ENCODE measurements at regions not wholly inside any gene's neighbourhood (a gene's known extent, or its start where the extent isn't known, plus 50 kb on each side); places are given as distances from the start of the nearest gene placed in this dataset.

DNA sequence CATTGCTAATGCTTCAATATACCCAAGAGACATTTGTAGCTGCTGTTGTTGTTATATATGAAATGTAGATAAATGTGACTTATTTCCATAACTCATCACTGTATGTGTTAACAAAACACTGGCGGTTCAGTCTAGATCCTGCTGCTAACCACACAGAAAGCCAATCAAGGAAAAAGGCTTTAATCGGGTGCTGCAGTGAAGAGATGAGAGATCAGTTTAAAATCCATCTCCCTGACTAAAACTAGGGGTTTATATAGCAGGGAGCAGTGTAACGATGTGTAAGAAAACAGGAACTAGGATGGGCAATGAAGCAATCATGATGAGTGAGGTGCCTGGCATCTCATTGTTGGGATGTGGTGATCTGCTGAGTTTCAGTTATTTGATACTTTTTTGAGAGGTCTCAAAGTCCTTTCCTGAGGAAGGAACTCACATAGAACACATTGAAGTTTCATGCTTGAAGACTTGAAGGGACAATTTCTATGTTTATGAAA is 677.7 kb upstream of the CDH7 start:
- H3K36me3 ChIP-seq (ENCODE audit: control insufficient read depth, insufficient read depth, low read length), result no peaks in the 10 kb centered on the region
- DNase-seq (no peak), ATAC-seq (no peak)
- no peaks in the 10 kb centered on the region for H3K4me1 ChIP-seq (ENCODE audit: control insufficient read depth, insufficient read depth, low read length)
- intact Hi-C loops (cut with micrococcal nuclease), result no loop called here
- Mint-ChIP-seq H3K27me3 (ENCODE audit: low read depth in 2 of 2) (no peaks in the 10 kb centered on the region), H3K9me3 (peaks cover 11 to 22% of the 10 kb centered on the region in 2 donors), H3K36me3 (no peaks in the 10 kb centered on the region), H3K4me3 (no peak overlapping the region), H3K4me1 (no peaks in the 10 kb centered on the region), H3K27ac (no peak overlapping the region)
- H3K9me3 ChIP-seq (ENCODE audit: control insufficient read depth, insufficient read depth, low read length), result peaks cover 3% of the 10 kb centered on the region
- no peak overlapping the region for H3K4me3 ChIP-seq (ENCODE audit: low read length)
- H3K27me3 ChIP-seq (ENCODE audit: control insufficient read depth, insufficient read depth, low read length), result no peaks in the 10 kb centered on the region
- TF ChIP-seq, protein P1, sequence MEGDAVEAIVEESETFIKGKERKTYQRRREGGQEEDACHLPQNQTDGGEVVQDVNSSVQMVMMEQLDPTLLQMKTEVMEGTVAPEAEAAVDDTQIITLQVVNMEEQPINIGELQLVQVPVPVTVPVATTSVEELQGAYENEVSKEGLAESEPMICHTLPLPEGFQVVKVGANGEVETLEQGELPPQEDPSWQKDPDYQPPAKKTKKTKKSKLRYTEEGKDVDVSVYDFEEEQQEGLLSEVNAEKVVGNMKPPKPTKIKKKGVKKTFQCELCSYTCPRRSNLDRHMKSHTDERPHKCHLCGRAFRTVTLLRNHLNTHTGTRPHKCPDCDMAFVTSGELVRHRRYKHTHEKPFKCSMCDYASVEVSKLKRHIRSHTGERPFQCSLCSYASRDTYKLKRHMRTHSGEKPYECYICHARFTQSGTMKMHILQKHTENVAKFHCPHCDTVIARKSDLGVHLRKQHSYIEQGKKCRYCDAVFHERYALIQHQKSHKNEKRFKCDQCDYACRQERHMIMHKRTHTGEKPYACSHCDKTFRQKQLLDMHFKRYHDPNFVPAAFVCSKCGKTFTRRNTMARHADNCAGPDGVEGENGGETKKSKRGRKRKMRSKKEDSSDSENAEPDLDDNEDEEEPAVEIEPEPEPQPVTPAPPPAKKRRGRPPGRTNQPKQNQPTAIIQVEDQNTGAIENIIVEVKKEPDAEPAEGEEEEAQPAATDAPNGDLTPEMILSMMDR (IDR thresholded peaks at IDR 0.05), result no peak
- no peak overlapping the region for H3K27ac ChIP-seq (ENCODE audit: low read length)
- WGBS (ENCODE audit: insufficient coverage), result 86% methylated on average over 2 of the region's 3 CpGs

DNA sequence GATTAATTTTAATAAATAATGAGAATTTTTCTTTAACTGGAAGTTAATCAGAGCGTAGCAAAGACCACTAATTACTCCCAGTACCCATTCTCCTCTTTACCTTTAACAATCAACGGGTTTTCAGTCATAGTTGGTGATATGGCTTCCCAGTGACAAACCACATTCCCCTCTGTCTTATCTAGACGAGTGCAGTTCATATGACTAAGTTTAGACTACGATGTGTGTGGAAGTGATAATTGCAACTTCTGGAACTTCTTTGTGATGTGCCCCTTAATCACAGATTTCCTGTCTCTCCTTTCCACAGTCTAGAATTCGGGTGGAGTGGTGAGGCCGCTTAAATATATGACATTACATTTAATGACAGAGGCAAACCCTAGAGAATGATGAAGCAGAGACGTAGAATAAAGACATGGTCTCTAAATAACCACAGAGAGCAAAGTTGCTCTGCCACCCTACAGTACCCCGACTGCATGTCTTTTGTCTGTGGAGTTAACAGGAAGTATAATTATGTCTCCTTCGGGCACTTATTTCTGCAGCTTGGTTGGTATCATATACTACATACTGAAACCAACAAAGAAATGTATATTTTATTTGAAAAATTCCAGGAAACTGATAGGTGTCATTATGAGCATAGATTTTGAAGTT is 693.3 kb upstream of the CDH7 start:
- H3K27ac Mint-ChIP-seq, result no peak overlapping the region
- H3K27me3 ChIP-seq (ENCODE audit: control insufficient read depth, insufficient read depth, low read length), result no peaks in the 10 kb centered on the region
- 69% methylated on average over 5 of the region's 9 CpGs for WGBS (ENCODE audit: insufficient coverage)
- no peaks in the 10 kb centered on the region for H3K4me1 Mint-ChIP-seq
- H3K9me3 Mint-ChIP-seq, result peaks cover 12 to 20% of the 10 kb centered on the region in 2 donors
- intact Hi-C loops (cut with micrococcal nuclease), result no loop called here
- H3K4me3 Mint-ChIP-seq, result no peak overlapping the region
- DNase-seq, result no peak
- TF ChIP-seq, protein P1 (IDR thresholded peaks at IDR 0.05), result no peak
- no peaks in the 10 kb centered on the region for H3K4me1 ChIP-seq (ENCODE audit: control insufficient read depth, insufficient read depth, low read length)
- H3K27ac ChIP-seq (ENCODE audit: low read length), result no peak overlapping the region
- no peaks in the 10 kb centered on the region for H3K36me3 ChIP-seq (ENCODE audit: control insufficient read depth, insufficient read depth, low read length)
- no peaks in the 10 kb centered on the region for H3K9me3 ChIP-seq (ENCODE audit: control insufficient read depth, insufficient read depth, low read length)
- ATAC-seq, result no peak
- no peaks in the 10 kb centered on the region for H3K27me3 Mint-ChIP-seq (ENCODE audit: low read depth in 2 of 2)
- peaks cover 6% of the 10 kb centered on the region for H3K36me3 Mint-ChIP-seq
- H3K4me3 ChIP-seq (ENCODE audit: low read length), result no peak overlapping the region

DNA sequence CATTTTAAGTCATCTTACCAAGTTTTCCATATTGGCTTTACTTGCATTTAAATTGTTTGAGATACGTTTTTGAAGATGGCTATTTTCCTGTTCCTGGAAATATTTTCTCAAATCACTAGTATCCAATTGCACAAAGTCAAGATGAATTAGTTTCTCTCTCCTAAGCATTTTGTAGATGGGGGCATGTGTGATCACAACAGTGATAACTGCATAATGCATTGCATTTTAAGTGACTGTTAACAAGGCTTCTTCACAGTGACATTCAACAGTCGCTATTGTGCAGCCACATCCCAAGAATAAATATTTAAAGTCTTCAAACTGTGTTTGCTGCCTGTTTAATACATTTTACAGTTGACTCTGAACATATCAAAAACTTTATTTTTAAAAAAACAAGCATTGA is 694.2 kb upstream of the CDH7 start:
- Histone ChIP-seq H3K4me3 (ENCODE audit: low read length) (no peak overlapping the region), H3K27ac (ENCODE audit: low read length) (no peak overlapping the region), H3K36me3 (ENCODE audit: control insufficient read depth, insufficient read depth, low read length) (no peaks in the 10 kb centered on the region), H3K4me1 (ENCODE audit: control insufficient read depth, insufficient read depth, low read length) (no peaks in the 10 kb centered on the region), H3K27me3 (ENCODE audit: control insufficient read depth, insufficient read depth, low read length) (no peaks in the 10 kb centered on the region), H3K9me3 (ENCODE audit: control insufficient read depth, insufficient read depth, low read length) (no peaks in the 10 kb centered on the region)
- H3K4me3 Mint-ChIP-seq, result no peak overlapping the region
- H3K4me1 Mint-ChIP-seq, result no peaks in the 10 kb centered on the region
- H3K36me3 Mint-ChIP-seq, result peaks cover 6% of the 10 kb centered on the region
- TF ChIP-seq, protein P1 (IDR thresholded peaks at IDR 0.05), result no peak
- peaks cover 12 to 13% of the 10 kb centered on the region in 2 donors for H3K9me3 Mint-ChIP-seq
- H3K27ac Mint-ChIP-seq, result no peak overlapping the region
- intact Hi-C loops (cut with micrococcal nuclease), result no loop called here
- H3K27me3 Mint-ChIP-seq (ENCODE audit: low read depth in 2 of 2), result no peaks in the 10 kb centered on the region
- ATAC-seq (no peak), DNase-seq (no peak)
- WGBS (ENCODE audit: insufficient coverage), result 94% methylated on average over 1 of the region's 2 CpGs

DNA sequence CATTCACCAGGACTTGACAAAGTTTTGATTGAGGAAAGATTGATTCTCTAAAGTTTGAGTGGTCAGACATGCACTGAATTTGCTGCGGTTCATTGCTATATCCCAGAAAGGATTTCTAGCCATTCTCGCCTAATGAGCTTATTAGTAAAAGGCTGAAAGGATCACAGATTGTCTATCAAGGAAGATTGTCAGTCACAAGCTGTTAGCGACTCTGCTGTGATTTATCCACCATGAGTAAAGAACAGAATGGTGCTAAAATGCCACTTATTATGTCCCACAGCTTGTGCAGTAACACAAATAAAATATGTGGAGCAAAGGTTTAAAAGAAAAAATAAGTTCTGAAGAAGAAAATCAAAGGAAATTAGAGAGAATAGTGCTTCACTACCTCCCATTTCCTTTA is 701.2 kb upstream of the CDH7 start:
- no peak overlapping the region for H3K4me3 Mint-ChIP-seq
- Histone ChIP-seq H3K27me3 (ENCODE audit: control insufficient read depth, insufficient read depth, low read length) (no peaks in the 10 kb centered on the region), H3K4me3 (ENCODE audit: low read length) (no peak overlapping the region), H3K4me1 (ENCODE audit: control insufficient read depth, insufficient read depth, low read length) (no peaks in the 10 kb centered on the region), H3K27ac (ENCODE audit: low read length) (no peak overlapping the region), H3K9me3 (ENCODE audit: control insufficient read depth, insufficient read depth, low read length) (no peaks in the 10 kb centered on the region), H3K36me3 (ENCODE audit: control insufficient read depth, insufficient read depth, low read length) (no peaks in the 10 kb centered on the region)
- no peaks in the 10 kb centered on the region for H3K4me1 Mint-ChIP-seq
- H3K36me3 Mint-ChIP-seq, result peaks cover 10% of the 10 kb centered on the region
- ATAC-seq (no peak), DNase-seq (no peak)
- peaks cover 18 to 26% of the 10 kb centered on the region in 2 donors for H3K9me3 Mint-ChIP-seq
- H3K27ac Mint-ChIP-seq, result no peak overlapping the region
- intact Hi-C loops (cut with micrococcal nuclease), result no loop called here
- H3K27me3 Mint-ChIP-seq (ENCODE audit: low read depth in 2 of 2), result no peaks in the 10 kb centered on the region
- WGBS (ENCODE audit: insufficient coverage), result 87% methylated on average over 3 of the region's 3 CpGs
- TF ChIP-seq, protein P1 (IDR thresholded peaks at IDR 0.05), result no peak

All from natural killer cell (primary cell).